ENCODE measurements at regions not wholly inside any gene's neighbourhood (a gene's known extent, or its start where the extent isn't known, plus 50 kb on each side); places are given as distances from the start of the nearest gene placed in this dataset.

DNA sequence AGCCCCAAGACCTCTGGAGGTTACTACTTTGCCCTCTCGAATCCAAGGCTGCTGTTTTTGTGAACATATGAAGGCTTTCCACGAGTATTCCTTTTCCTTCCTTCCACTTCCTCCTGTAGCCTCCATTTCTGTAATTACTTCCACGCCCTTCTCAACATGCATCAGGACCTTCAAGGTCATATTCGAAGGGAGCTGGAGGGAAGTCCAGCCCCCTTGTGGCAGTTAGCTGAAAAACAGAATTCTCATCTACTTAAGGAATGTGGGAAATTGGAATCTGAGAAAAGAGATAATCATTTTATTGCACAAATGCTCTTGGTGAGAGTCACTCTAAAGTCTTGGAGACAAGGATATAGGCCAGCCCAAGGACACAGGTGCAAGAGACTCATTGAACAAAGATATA lies 1000.2 kb downstream of the TDRD15 start:
- H3K27me3 ChIP-seq, result no peaks in the 10 kb centered on the region
- in situ Hi-C loops (cut with MboI; ENCODE audit: low sequenced_read_pairs in 4 of 4), result no loop called here

GRCh38 chr2:22126106-22126505 lies 1002.3 kb downstream of the TDRD15 start:
- no peak overlapping the region for H3K4me3 ChIP-seq
- DNase-seq, result no peak
- H3K27me3 ChIP-seq, result no peaks in the 10 kb centered on the region
- no peaks in the 10 kb centered on the region for H3K4me1 ChIP-seq
- no peaks in the 10 kb centered on the region for H3K36me3 ChIP-seq
- no peak for ATAC-seq
- intact Hi-C loops (cut with DNase I; ENCODE audit: low total_unique reads) (no loop called here), in situ Hi-C loops (cut with MboI; ENCODE audit: low sequenced_read_pairs in 4 of 4) (no loop called here)
- H3K9me3 ChIP-seq, result no peaks in the 10 kb centered on the region
- TF ChIP-seq POLR2A (IDR thresholded peaks at IDR 0.05), result no peak
- TF ChIP-seq CTCF (IDR thresholded peaks at IDR 0.05 in 4 of 5, conservative IDR thresholded peaks at IDR 0.05 in 1 of 5), result no peak
- H3K27ac ChIP-seq, result no peak overlapping the region

More for the DNA sequence above, 1000.2 kb downstream of the TDRD15 start:
- Histone ChIP-seq H3K27ac (no peak overlapping the region), H3K36me3 (no peaks in the 10 kb centered on the region), H3K9me3 (no peaks in the 10 kb centered on the region), H3K4me1 (no peaks in the 10 kb centered on the region), H3K4me3 (no peak overlapping the region)
- ATAC-seq, result no peak
- DNase-seq, result no peak
- intact Hi-C loops (cut with DNase I; ENCODE audit: low total_unique reads), result no loop called here
- TF ChIP-seq CTCF (IDR thresholded peaks at IDR 0.05 in 4 of 5, conservative IDR thresholded peaks at IDR 0.05 in 1 of 5), result no peak
- TF ChIP-seq POLR2A (IDR thresholded peaks at IDR 0.05), result no peak

- no peaks in the 10 kb centered on the region for H3K4me1 ChIP-seq
- in situ Hi-C loops (cut with MboI; ENCODE audit: low sequenced_read_pairs in 4 of 4) (no loop called here), intact Hi-C loops (cut with DNase I; ENCODE audit: low total_unique reads) (no loop called here)
These were observed 1003.2 kb downstream of the TDRD15 start for GRCh38 chr2:22126978-22127377.

GRCh38 chr2:22134421-22134820 lies 1010.7 kb downstream of the TDRD15 start:
- DNase-seq, result no peak
- Histone ChIP-seq H3K27ac (no peak overlapping the region), H3K36me3 (no peaks in the 10 kb centered on the region), H3K27me3 (no peaks in the 10 kb centered on the region), H3K9me3 (no peaks in the 10 kb centered on the region), H3K4me3 (no peak overlapping the region), H3K4me1 (no peaks in the 10 kb centered on the region)
- no peak for ATAC-seq
- in situ Hi-C loops (cut with MboI; ENCODE audit: low sequenced_read_pairs in 4 of 4) (no loop called here), intact Hi-C loops (cut with DNase I; ENCODE audit: low total_unique reads) (no loop called here)
- TF ChIP-seq POLR2A (IDR thresholded peaks at IDR 0.05) (no peak), CTCF (IDR thresholded peaks at IDR 0.05 in 4 of 5, conservative IDR thresholded peaks at IDR 0.05 in 1 of 5) (no peak)

More at GRCh38 chr2:22126978-22127377, 1003.2 kb downstream of the TDRD15 start:
- Histone ChIP-seq H3K27me3 (no peaks in the 10 kb centered on the region), H3K9me3 (no peaks in the 10 kb centered on the region), H3K36me3 (no peaks in the 10 kb centered on the region), H3K27ac (no peak overlapping the region), H3K4me3 (no peak overlapping the region)
- DNase-seq (no peak), ATAC-seq (no peak)
- TF ChIP-seq POLR2A (IDR thresholded peaks at IDR 0.05) (no peak), CTCF (IDR thresholded peaks at IDR 0.05 in 4 of 5, conservative IDR thresholded peaks at IDR 0.05 in 1 of 5) (no peak)

DNA sequence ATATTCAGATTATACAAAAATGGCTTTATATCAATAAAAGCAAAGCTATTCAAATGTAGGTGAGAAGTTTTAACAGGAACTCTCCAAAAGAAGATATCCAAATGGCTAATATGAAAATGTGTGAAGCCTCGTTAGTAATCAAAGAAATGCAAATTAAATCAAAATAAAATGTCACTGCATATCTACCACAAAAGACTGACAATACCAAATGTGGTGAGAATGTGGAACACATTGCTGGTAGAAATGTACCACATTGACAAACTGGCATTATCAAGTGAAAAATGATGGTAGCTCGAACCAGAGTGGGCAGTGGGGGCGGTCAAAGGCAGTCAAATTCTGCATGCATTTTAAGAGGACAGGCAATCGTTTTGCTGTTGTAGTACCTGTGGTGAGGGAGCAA lies 1012.7 kb downstream of the TDRD15 start:
- no peak overlapping the region for H3K4me3 ChIP-seq
- no peak for ATAC-seq
- H3K27me3 ChIP-seq, result no peaks in the 10 kb centered on the region
- TF ChIP-seq CTCF (IDR thresholded peaks at IDR 0.05 in 4 of 5, conservative IDR thresholded peaks at IDR 0.05 in 1 of 5), result no peak
- H3K27ac ChIP-seq, result no peak overlapping the region
- H3K36me3 ChIP-seq, result no peaks in the 10 kb centered on the region
- no peaks in the 10 kb centered on the region for H3K4me1 ChIP-seq
- intact Hi-C loops (cut with DNase I; ENCODE audit: low total_unique reads), result no loop called here
- H3K9me3 ChIP-seq, result no peaks in the 10 kb centered on the region
- in situ Hi-C loops (cut with MboI; ENCODE audit: low sequenced_read_pairs in 4 of 4), result no loop called here
- DNase-seq, result no peak

Measured in gastrocnemius medialis (tissue), 4 donors.